Activated CD4-positive, alpha-beta T cell treated with anti-CD3 and anti-CD28 coated beads, Interleukin-2, amount 10 ng/mL, durations not matched to agents 7 days and 5 days (primary cell): ENCODE measurements at regions not wholly inside any gene's neighbourhood (a gene's known extent, or its start where the extent isn't known, plus 50 kb on each side); places are given as distances from the start of the nearest gene placed in this dataset.
"Not testable (repeated sequence)": the region's sequence is repeated elsewhere in the genome, so short reads cannot be mapped to it uniquely, and the experiment has no call there.

ENCODE experiments used
- CTCF ChIA-PET: fragments of 350-600 bp; sonication (Branson Sonifier 250); formaldehyde crosslinking; loops from one replicate; lab custom pipeline; 2021; ENCODE audit warnings: antibody characterized with exemption; lab: Charles Lee
- POLR2A ChIA-PET: fragments of 350-600 bp; sonication (Branson Sonifier 250); formaldehyde crosslinking; loops from one replicate; lab custom pipeline; 2021; ENCODE audit warnings: antibody characterized with exemption; lab: Charles Lee
- DNase-seq: peaks from one replicate; pipeline ENCODE4 v3.0.0-alpha.2; 2020
- H3K27ac Mint-ChIP-seq: one replicate; pipeline ENCODE4 v1.8.0; 2021; ENCODE audit warnings: mild to moderate bottlenecking, moderate library complexity, mixed read lengths
- H3K27me3 Mint-ChIP-seq: one replicate; pipeline ENCODE4 v1.8.0; 2021; ENCODE audit warnings: mixed read lengths
- H3K36me3 Mint-ChIP-seq: one replicate; pipeline ENCODE4 v1.8.0; 2021; ENCODE audit warnings: low read depth, mixed read lengths
- H3K4me1 Mint-ChIP-seq: one replicate; pipeline ENCODE4 v1.8.0; 2021; ENCODE audit warnings: mixed read lengths
- H3K4me3 Mint-ChIP-seq: one replicate; pipeline ENCODE4 v1.8.0; 2021; ENCODE audit warnings: mild to moderate bottlenecking, moderate library complexity, mixed read lengths
- H3K9me3 Mint-ChIP-seq: one replicate; pipeline ENCODE4 v1.8.0; 2021; ENCODE audit warnings: mixed read lengths

DNA sequence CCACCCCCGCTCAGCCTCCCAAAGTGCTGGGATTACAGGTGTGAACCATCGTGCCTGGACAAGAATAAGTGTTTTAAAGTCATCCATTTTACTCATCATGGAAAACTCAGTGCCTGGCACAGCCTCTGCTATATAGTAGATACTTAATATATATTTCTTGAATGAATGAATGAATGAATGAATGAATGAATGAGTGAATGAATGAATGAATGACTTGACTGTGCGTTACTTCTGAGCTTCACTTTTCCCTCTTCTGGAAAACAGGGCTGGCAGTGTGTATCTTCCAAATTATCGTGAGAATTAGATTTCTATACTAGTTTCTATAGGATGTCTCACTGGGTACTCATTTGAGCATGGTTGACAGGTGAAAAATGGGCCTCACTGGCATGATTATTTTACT is 307.3 kb upstream of the ERCC4 start:
- ChIA-PET CTCF (no interaction called here), POLR2A (no interaction called here)
- H3K27ac Mint-ChIP-seq, result no peak overlapping the region
- DNase-seq, result no peak
- H3K27me3 Mint-ChIP-seq, result no peaks in the 10 kb centered on the region
- H3K9me3 Mint-ChIP-seq, result peaks cover 3% of the 10 kb centered on the region
- H3K36me3 Mint-ChIP-seq, result no peaks in the 10 kb centered on the region
- H3K4me3 Mint-ChIP-seq, result no peak overlapping the region
- no peaks in the 10 kb centered on the region for H3K4me1 Mint-ChIP-seq

DNA sequence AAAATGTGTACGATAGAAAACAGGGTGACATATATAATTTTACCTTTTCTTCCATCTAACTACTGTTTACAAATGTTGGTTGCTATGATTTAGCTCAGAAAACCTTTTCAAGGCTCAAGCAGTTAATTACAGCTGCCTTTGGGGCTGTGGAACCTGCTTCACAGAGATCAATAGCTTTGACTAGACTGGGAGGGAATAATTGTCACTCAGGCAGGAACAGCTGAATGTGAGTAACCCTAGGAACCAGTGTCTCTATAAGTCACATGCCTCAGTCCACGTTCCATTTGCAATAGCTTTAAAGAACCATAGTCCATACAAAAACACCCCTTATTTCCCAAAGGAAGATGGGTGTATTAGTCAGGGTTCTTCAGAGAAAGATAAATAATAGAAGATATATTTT is 306.8 kb upstream of the ERCC4 start:
- Mint-ChIP-seq H3K4me3 (no peak overlapping the region), H3K4me1 (no peaks in the 10 kb centered on the region), H3K27ac (no peak overlapping the region), H3K36me3 (no peaks in the 10 kb centered on the region), H3K9me3 (peaks cover 3% of the 10 kb centered on the region), H3K27me3 (no peaks in the 10 kb centered on the region)
- ChIA-PET POLR2A (no interaction called here), CTCF (no interaction called here)
- DNase-seq, result no peak

DNA sequence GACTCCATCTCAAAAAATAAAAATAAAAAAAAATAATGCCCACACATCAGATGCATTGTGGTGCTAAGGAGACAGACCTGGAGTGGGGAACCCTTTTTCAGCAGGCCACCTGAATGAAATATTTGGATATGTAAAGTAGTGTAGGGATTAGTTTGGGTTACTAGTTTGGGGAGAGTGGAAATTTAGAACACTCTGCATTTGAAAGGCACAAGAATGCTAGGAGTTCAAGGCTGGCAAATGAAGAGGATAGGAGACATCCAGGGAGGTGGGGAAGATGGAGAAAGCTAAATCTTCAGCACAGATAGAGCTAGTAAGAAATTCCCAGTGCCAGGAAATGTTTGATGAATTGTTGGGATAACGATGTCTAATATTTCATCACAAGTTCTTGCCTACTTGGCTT is 298.3 kb upstream of the ERCC4 start:
- ChIA-PET POLR2A (no interaction called here), CTCF (no interaction called here)
- no peak overlapping the region for H3K4me3 Mint-ChIP-seq
- no peaks in the 10 kb centered on the region for H3K27me3 Mint-ChIP-seq
- no peaks in the 10 kb centered on the region for H3K36me3 Mint-ChIP-seq
- H3K27ac Mint-ChIP-seq, result no peak overlapping the region
- H3K4me1 Mint-ChIP-seq, result no peaks in the 10 kb centered on the region
- H3K9me3 Mint-ChIP-seq, result no peaks in the 10 kb centered on the region
- no peak for DNase-seq

- no peaks in the 10 kb centered on the region for H3K27me3 Mint-ChIP-seq
- POLR2A ChIA-PET, result no interaction called here
- no peak overlapping the region for H3K4me3 Mint-ChIP-seq
- H3K9me3 Mint-ChIP-seq, result no peaks in the 10 kb centered on the region
- no peaks in the 10 kb centered on the region for H3K36me3 Mint-ChIP-seq
- CTCF ChIA-PET, result no interaction called here
- no peaks in the 10 kb centered on the region for H3K4me1 Mint-ChIP-seq
- H3K27ac Mint-ChIP-seq, result no peak overlapping the region
- no peak for DNase-seq
Measured at GRCh38 chr16:13628156-13628555, 291.8 kb upstream of the ERCC4 start.

GRCh38 chr16:13629704-13630103 is 290.2 kb upstream of the ERCC4 start:
- Mint-ChIP-seq H3K27me3 (no peaks in the 10 kb centered on the region), H3K36me3 (no peaks in the 10 kb centered on the region), H3K27ac (no peak overlapping the region), H3K4me3 (no peak overlapping the region), H3K4me1 (no peaks in the 10 kb centered on the region), H3K9me3 (no peaks in the 10 kb centered on the region)
- DNase-seq, result no peak
- ChIA-PET POLR2A (no interaction called here), CTCF (no interaction called here)

DNA sequence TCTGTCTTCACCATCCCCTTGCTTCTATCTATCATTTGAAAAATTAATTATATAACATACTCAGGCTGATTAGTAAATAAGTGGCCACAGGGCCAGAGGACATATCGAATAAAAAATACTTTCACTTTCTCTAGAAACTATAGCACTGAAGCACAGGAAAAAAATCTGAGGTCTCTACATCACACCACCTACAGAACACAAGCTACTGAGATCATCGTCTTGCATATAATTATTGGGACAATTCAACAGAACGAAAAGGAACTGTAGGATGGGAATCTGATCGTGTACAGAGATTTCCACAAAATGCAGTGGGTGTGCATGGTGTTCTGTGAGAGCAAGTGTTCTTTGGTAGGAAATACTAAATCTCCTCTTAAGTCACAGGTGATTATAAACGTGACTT is 289.6 kb upstream of the ERCC4 start:
- CTCF ChIA-PET, result no interaction called here
- no peaks in the 10 kb centered on the region for H3K4me1 Mint-ChIP-seq
- no peak for DNase-seq

DNA sequence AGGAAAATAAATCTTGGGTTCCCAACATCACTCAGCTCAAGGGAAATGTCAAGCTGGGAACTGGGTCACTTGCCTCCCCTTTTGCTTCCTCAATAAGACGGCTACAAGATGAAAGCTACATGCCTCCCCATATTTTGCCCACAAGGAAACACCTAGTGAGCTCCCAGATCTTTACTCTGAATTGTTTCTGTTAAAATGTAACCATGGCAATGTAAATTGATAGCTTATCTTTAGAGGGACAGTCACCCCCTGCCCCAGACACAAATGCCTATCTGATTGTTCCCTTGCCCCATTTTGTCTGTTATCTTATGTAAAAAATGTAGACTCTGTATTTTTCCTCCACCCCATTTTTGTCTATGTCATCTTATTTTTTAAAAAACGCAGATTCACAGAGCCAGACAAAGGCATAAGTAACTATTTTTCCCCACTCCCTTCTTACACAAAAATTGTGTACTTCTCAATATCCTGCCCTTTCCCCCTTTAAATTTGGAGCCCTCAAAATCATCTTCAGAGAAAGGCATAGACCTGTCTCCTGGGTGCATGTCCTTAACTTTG is 288.7 kb upstream of the ERCC4 start:
- Mint-ChIP-seq H3K9me3 (peaks cover 2% of the 10 kb centered on the region), H3K4me3 (no peak overlapping the region), H3K27ac (no peak overlapping the region), H3K4me1 (no peaks in the 10 kb centered on the region), H3K36me3 (no peaks in the 10 kb centered on the region), H3K27me3 (no peaks in the 10 kb centered on the region)
- no peak for DNase-seq
- ChIA-PET CTCF (no interaction called here), POLR2A (no interaction called here)

More for the DNA sequence above, 289.6 kb upstream of the ERCC4 start:
- Mint-ChIP-seq H3K4me3 (no peak overlapping the region), H3K36me3 (no peaks in the 10 kb centered on the region), H3K9me3 (no peaks in the 10 kb centered on the region), H3K27me3 (no peaks in the 10 kb centered on the region), H3K27ac (no peak overlapping the region)
- POLR2A ChIA-PET, result no interaction called here

DNA sequence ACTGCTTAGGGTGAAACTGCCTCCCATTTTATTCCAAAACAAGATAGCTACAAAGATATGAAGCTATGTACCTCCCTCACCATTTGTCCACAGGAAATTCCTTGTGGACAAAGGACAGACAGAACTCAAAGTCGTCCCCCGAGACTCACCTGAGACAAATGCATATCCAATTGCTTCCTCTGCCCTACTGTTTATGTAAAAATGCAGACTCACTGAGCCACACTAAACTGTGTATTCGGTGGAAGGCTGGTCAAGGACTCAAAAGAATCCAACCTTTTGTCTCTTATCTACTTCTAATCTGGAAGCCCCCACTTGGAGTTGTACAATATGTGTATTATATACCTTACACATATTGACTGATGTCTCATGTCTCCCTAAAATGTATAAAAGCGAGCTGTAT is 288.0 kb upstream of the ERCC4 start:
- peaks cover 6% of the 10 kb centered on the region for H3K9me3 Mint-ChIP-seq
- ChIA-PET CTCF (no interaction called here), POLR2A (no interaction called here)
- no peaks in the 10 kb centered on the region for H3K36me3 Mint-ChIP-seq
- H3K27me3 Mint-ChIP-seq, result no peaks in the 10 kb centered on the region
- H3K27ac Mint-ChIP-seq, result no peak overlapping the region
- DNase-seq, result no peak
- H3K4me3 Mint-ChIP-seq, result no peak overlapping the region
- no peaks in the 10 kb centered on the region for H3K4me1 Mint-ChIP-seq

DNA sequence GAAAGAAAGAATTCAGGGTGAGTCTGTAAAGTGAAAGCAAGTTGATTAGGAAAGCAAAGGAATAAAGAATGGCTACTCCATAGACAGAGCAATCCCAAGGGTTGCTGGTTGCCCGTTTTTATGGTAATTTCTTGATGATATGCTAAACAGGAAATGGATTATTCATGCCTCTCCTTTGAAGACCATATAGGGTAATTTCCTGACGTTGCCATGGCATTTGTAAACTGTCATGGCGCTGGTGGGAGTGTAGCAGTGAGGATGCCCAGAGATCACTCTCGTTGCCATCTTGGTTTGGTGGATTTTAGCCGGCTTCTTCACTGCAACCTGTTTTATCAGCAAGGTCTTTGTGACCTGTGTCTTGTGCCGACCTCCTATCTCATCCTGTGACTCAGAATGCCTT is 287.4 kb upstream of the ERCC4 start:
- POLR2A ChIA-PET, H3K4me1 Mint-ChIP-seq, H3K4me3 Mint-ChIP-seq, DNase-seq, H3K27me3 Mint-ChIP-seq, CTCF ChIA-PET, H3K36me3 Mint-ChIP-seq, H3K27ac Mint-ChIP-seq, H3K9me3 Mint-ChIP-seq: not testable (repeated sequence)

- ChIA-PET POLR2A (no interaction called here), CTCF (no interaction called here)
- no peak overlapping the region for H3K27ac Mint-ChIP-seq
- H3K36me3 Mint-ChIP-seq, result no peaks in the 10 kb centered on the region
- H3K27me3 Mint-ChIP-seq, result no peaks in the 10 kb centered on the region
- DNase-seq, result no peak
- no peaks in the 10 kb centered on the region for H3K4me1 Mint-ChIP-seq
- H3K4me3 Mint-ChIP-seq, result no peak overlapping the region
- peaks cover 10% of the 10 kb centered on the region for H3K9me3 Mint-ChIP-seq
Measured at GRCh38 chr16:13633391-13633861, 286.5 kb upstream of the ERCC4 start.

DNA sequence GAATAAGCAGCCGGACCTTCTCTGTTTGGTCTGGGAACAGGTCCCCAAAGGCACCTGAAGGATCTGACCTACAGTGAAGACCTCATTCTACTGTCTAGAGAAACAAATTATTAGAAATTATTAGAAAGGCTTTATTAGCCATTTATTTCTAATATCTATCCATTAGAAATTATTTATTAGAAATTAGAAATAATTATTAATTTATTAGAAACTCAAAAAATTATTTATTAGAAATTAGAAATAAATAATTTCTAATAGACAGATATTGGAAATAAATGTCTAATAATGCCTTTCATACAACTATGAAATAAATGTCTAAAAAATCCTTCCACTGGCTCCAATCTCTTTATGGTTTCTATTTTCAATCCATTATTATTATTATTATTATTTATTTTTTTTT is 285.7 kb upstream of the ERCC4 start:
- H3K4me1 Mint-ChIP-seq, result no peaks in the 10 kb centered on the region
- no peak overlapping the region for H3K27ac Mint-ChIP-seq
- POLR2A ChIA-PET, result no interaction called here
- no peaks in the 10 kb centered on the region for H3K27me3 Mint-ChIP-seq
- H3K9me3 Mint-ChIP-seq, result peaks cover 10% of the 10 kb centered on the region
- H3K4me3 Mint-ChIP-seq, result no peak overlapping the region
- DNase-seq, result no peak
- no peaks in the 10 kb centered on the region for H3K36me3 Mint-ChIP-seq
- CTCF ChIA-PET, result no interaction called here

DNA sequence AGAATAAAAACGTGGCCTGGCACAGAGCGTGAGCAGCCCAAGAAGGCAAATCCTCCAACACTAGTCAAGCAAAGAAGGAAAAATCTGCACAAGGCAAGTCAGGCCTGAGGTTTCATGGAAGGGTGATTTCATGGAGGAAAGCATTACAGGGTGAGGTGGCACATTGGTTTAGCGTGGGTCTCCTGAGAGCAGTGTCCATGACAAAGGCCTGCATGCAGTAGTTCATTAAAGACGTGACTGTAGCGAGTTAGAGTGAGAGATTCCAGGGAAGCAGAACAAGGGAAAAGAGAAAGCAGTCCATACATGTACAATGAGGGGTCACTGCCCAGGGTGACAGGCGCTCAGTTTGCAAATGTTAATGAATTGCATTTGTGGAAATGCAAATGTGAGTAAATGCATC is 285.0 kb upstream of the ERCC4 start:
- Mint-ChIP-seq H3K36me3 (no peaks in the 10 kb centered on the region), H3K9me3 (peaks cover 13% of the 10 kb centered on the region), H3K4me3 (no peak overlapping the region), H3K27me3 (no peaks in the 10 kb centered on the region), H3K27ac (no peak overlapping the region), H3K4me1 (no peaks in the 10 kb centered on the region)
- POLR2A ChIA-PET, result no interaction called here
- no peak for DNase-seq
- CTCF ChIA-PET, result no interaction called here

DNA sequence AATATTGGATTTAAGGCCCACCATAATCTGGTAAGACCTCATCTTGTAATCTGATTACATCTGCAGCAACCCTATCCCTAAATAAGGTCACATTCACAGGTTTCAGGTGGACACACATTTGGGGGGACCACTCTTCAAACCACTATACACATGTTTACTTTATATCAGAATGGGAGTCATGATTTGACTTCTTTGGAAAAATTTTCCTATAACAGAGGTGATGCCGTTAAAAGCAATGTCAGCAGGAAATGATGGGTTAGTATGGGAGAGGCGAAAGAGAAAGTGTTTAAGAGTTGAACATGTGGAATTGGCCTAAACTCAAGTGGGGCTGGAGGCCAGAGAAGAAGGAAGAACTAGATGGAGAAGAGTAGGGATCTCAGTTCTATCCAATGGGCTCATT is 281.7 kb upstream of the ERCC4 start:
- ChIA-PET POLR2A (no interaction called here), CTCF (no interaction called here)
- no peak for DNase-seq
- Mint-ChIP-seq H3K27ac (no peak overlapping the region), H3K27me3 (no peaks in the 10 kb centered on the region), H3K9me3 (peaks cover 20% of the 10 kb centered on the region), H3K4me1 (no peaks in the 10 kb centered on the region), H3K4me3 (no peak overlapping the region), H3K36me3 (no peaks in the 10 kb centered on the region)

- Mint-ChIP-seq H3K27ac (no peak overlapping the region), H3K4me3 (no peak overlapping the region), H3K36me3 (no peaks in the 10 kb centered on the region), H3K9me3 (peaks cover 10% of the 10 kb centered on the region), H3K4me1 (no peaks in the 10 kb centered on the region), H3K27me3 (no peaks in the 10 kb centered on the region)
- CTCF ChIA-PET, result no interaction called here
- POLR2A ChIA-PET, result no interaction called here
- DNase-seq, result no peak
Measured at GRCh38 chr16:13643412-13643811, 276.5 kb upstream of the ERCC4 start.
